Right lobe of liver (tissue), 4 donors: ENCODE measurements at regions not wholly inside any gene's neighbourhood (a gene's known extent, or its start where the extent isn't known, plus 50 kb on each side); places are given as distances from the start of the nearest gene placed in this dataset.

Experiments used
- CTCF ChIP-seq, 4 donors: fragments of 200-600 bp in 3 of 4; fragments of 450-650 bp in 1 of 4; IDR thresholded peaks; one replicate each; pipeline versions ENCODE4 v1.5.1 to v1.8.0; 2016 to 2022; ENCODE audit warnings: antibody characterized with exemption in 4 of 4, mild to moderate bottlenecking in 2 of 4
- POLR2A ChIP-seq: fragments of 450-650 bp; IDR thresholded peaks from one replicate; pipeline ENCODE4 v1.6.1; 2017; ENCODE audit warnings: antibody characterized with exemption, mild to moderate bottlenecking
- donor health status: DM: no; HTN: no; CAD: no.
- donor health status: DM: no; HTN: no; CAD: no.
- donor health status: DM: no; HTN: yes; CAD: no.

- no peak for TF ChIP-seq CTCF (IDR thresholded peaks at IDR 0.05)
- TF ChIP-seq POLR2A: no peak
Measured at GRCh38 chr13:59537500-59537899, 626.2 kb downstream of the DIAPH3 start.
